A549 (cell line): ENCODE measurements at regions not wholly inside any gene's neighbourhood (a gene's known extent, or its start where the extent isn't known, plus 50 kb on each side); places are given as distances from the start of the nearest gene placed in this dataset.

Source experiments
- BHLHE40 ChIP-seq: IDR thresholded peaks from 2 replicates; pipeline ENCODE4 v1.6.1; 2012; ENCODE audit warnings: low read depth, low read length, inconsistent platforms
- CEBPB ChIP-seq, 2 experiments: fragments of >200 bp in 1 of 2; sonication (Bioruptor Twin) in 1 of 2; formaldehyde crosslinking in 1 of 2; IDR thresholded peaks; 2 replicates each; pipeline ENCODE4 v1.6.1; 2012 to 2016
- CHD4 ChIP-seq: fragments of 200-600 bp; sonication (generic); IDR thresholded peaks from 2 replicates; pipeline ENCODE4 v1.6.1; 2016; ENCODE audit warnings: antibody characterized with exemption, mild to moderate bottlenecking, borderline replicate concordance
- EP300 ChIP-seq, 2 experiments: fragments of >200 bp; sonication (Bioruptor Twin); formaldehyde crosslinking; IDR thresholded peaks; 2 replicates in 1 of 2; 3 replicates in 1 of 2; pipeline ENCODE4 v1.6.1; 2016 to 2017
- GATA3 ChIP-seq: IDR thresholded peaks from 2 replicates; pipeline ENCODE4 v1.6.1; 2012; ENCODE audit warnings: borderline replicate concordance
- HMGXB4 ChIP-seq: fragments of 250-450 bp; sonication (Bioruptor Pico); IDR thresholded peaks from 2 replicates; pipeline ENCODE4 v1.5.0; 2021; ENCODE audit warnings: mild to moderate bottlenecking, moderate library complexity, borderline replicate concordance
- JUN ChIP-seq, 2 experiments: fragments of >200 bp; sonication (Bioruptor Twin); formaldehyde crosslinking; IDR thresholded peaks; 2 replicates in 1 of 2; 3 replicates in 1 of 2; pipeline ENCODE4 v1.6.1; 2016 to 2017
- POLR2A ChIP-seq: IDR thresholded peaks from 2 replicates; pipeline ENCODE4 v1.6.1; 2012; ENCODE audit warnings: mild to moderate bottlenecking, low read length
- RAD21 ChIP-seq, 2 experiments: fragments of >200 bp in 1 of 2; sonication (Bioruptor Twin) in 1 of 2; formaldehyde crosslinking in 1 of 2; IDR thresholded peaks in 1 of 2; conservative IDR thresholded peaks in 1 of 2; 2 replicates in 1 of 2; 3 replicates in 1 of 2; pipeline ENCODE4 v1.6.1; 2012 to 2018; ENCODE audit warnings: inconsistent platforms in 1 of 2
- RFX5 ChIP-seq: fragments of 450-650 bp; IDR thresholded peaks from 2 replicates; pipeline ENCODE4 v1.7.1; 2014; ENCODE audit warnings: antibody characterized with exemption, mild to moderate bottlenecking, moderate library complexity
- SMC3 ChIP-seq: fragments of >200 bp; sonication (Bioruptor Twin); formaldehyde crosslinking; IDR thresholded peaks from 3 replicates; pipeline ENCODE4 v1.6.1; 2018; ENCODE audit warnings: inconsistent platforms
- TF ChIP-seq, protein P1 (sequence below): fragments of >200 bp; sonication (Bioruptor Twin); formaldehyde crosslinking; IDR thresholded peaks from 3 replicates; pipeline ENCODE4 v1.5.1; 2016

GRCh38 chr10:36559412-36560400 lies 565.7 kb upstream of the ANKRD30A start:
- TF ChIP-seq, protein P1, sequence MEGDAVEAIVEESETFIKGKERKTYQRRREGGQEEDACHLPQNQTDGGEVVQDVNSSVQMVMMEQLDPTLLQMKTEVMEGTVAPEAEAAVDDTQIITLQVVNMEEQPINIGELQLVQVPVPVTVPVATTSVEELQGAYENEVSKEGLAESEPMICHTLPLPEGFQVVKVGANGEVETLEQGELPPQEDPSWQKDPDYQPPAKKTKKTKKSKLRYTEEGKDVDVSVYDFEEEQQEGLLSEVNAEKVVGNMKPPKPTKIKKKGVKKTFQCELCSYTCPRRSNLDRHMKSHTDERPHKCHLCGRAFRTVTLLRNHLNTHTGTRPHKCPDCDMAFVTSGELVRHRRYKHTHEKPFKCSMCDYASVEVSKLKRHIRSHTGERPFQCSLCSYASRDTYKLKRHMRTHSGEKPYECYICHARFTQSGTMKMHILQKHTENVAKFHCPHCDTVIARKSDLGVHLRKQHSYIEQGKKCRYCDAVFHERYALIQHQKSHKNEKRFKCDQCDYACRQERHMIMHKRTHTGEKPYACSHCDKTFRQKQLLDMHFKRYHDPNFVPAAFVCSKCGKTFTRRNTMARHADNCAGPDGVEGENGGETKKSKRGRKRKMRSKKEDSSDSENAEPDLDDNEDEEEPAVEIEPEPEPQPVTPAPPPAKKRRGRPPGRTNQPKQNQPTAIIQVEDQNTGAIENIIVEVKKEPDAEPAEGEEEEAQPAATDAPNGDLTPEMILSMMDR, result no peak
- TF ChIP-seq RAD21 (conservative IDR thresholded peaks at IDR 0.05 in 1 of 2, IDR thresholded peaks at IDR 0.05 in 1 of 2) (no peak), JUN (IDR thresholded peaks at IDR 0.05) (no peak), POLR2A (no peak), HMGXB4 (no peak), CEBPB (IDR thresholded peaks at IDR 0.05) (no peak), GATA3 (no peak), RFX5 (no peak), CHD4 (no peak), EP300 (IDR thresholded peaks at IDR 0.05) (no peak), SMC3 (no peak), BHLHE40 (no peak)
